Fibroblast of lung (primary cell): ENCODE measurements at regions not wholly inside any gene's neighbourhood (a gene's known extent, or its start where the extent isn't known, plus 50 kb on each side); places are given as distances from the start of the nearest gene placed in this dataset.
A peak's percentile ranks its signal among the peaks of the same experiment; 100 is the strongest.

ENCODE experiments used
- DNase-seq, 2 donors: peaks; one replicate each; pipeline versions ENCODE4 v3.0.0 to v3.0.0-alpha.2; 2010; ENCODE audit warnings: low read depth in 2 of 2
- H2AFZ ChIP-seq: 2 replicates; pipeline ENCODE4 v1.5.1; 2012; ENCODE audit warnings: low read length, control low read depth, inconsistent platforms
- H3K27ac ChIP-seq: 2 replicates; pipeline ENCODE4 v1.5.1; 2011; ENCODE audit warnings: low read length, control low read depth; ENCODE audit not compliant: insufficient read depth
- H3K27me3 ChIP-seq: 2 replicates; pipeline ENCODE4 v1.5.1; 2011; ENCODE audit warnings: mild to moderate bottlenecking, low read length; ENCODE audit not compliant: control insufficient read depth, insufficient read depth
- H3K36me3 ChIP-seq: 2 replicates; pipeline ENCODE4 v1.5.1; 2011; ENCODE audit warnings: low read length; ENCODE audit not compliant: control insufficient read depth, insufficient read depth
- H3K4me1 ChIP-seq: 2 replicates; pipeline ENCODE4 v1.5.1; 2011; ENCODE audit warnings: low read length; ENCODE audit not compliant: control insufficient read depth, insufficient read depth; ENCODE audit errors: extremely low read depth
- H3K4me2 ChIP-seq: 2 replicates; pipeline ENCODE4 v1.5.1; 2011; ENCODE audit warnings: low read length, control low read depth; ENCODE audit not compliant: insufficient read depth; ENCODE audit errors: extremely low read depth
- H3K4me3 ChIP-seq, 4 experiments: fragments of 200-600 bp in 1 of 4; sonication (generic) in 1 of 4; replicated peaks in 1 of 4; 2 replicates each; pipeline ENCODE4 v1.5.1; 2011 to 2016; ENCODE audit warnings: low read length in 4 of 4, low read depth in 3 of 4, mild to moderate bottlenecking in 3 of 4, control low read depth in 2 of 4, inconsistent platforms in 1 of 4, mixed read lengths in 1 of 4; ENCODE audit not compliant: insufficient read depth in 1 of 4; ENCODE audit errors: control extremely low read depth in 1 of 4
- H3K79me2 ChIP-seq: 2 replicates; pipeline ENCODE4 v1.5.1; 2012; ENCODE audit warnings: mild to moderate bottlenecking, low read length, inconsistent platforms; ENCODE audit not compliant: control insufficient read depth, insufficient read depth
- H3K9ac ChIP-seq: 2 replicates; pipeline ENCODE4 v1.5.1; 2011; ENCODE audit warnings: mild to moderate bottlenecking, low read length, control low read depth; ENCODE audit not compliant: insufficient read depth
- H3K9me3 ChIP-seq: 2 replicates; pipeline ENCODE4 v1.5.1; 2012; ENCODE audit warnings: low read depth, low read length; ENCODE audit not compliant: control insufficient read depth, insufficient read depth
- H4K20me1 ChIP-seq: 2 replicates; pipeline ENCODE4 v1.5.1; 2011; ENCODE audit warnings: low read length; ENCODE audit not compliant: control insufficient read depth, insufficient read depth; ENCODE audit errors: extremely low read depth
- EZH2 ChIP-seq: IDR thresholded peaks from 2 replicates; pipeline ENCODE4 v1.5.1; 2012; ENCODE audit warnings: low read length, control low read depth, mild to moderate bottlenecking; ENCODE audit errors: missing control alignments
- TF ChIP-seq, protein P1 (sequence below), 2 donors: IDR thresholded peaks in 1 of 2; conservative IDR thresholded peaks in 1 of 2; 1 replicate in 1 of 2; 2 replicates in 1 of 2; pipeline ENCODE4 v1.5.1; 2011 to 2012; ENCODE audit warnings: low read length in 2 of 2, control low read depth in 1 of 2, inconsistent platforms in 1 of 2, low read depth in 1 of 2, mild to moderate bottlenecking in 1 of 2

GRCh38 chr4:149961876-149962597, 116.2 kb upstream of the DCLK2 start:
- Histone ChIP-seq H3K9ac (no peak overlapping the region), H3K27ac (no peak overlapping the region), H3K27me3 (no peaks in the 10 kb centered on the region), H3K9me3 (no peaks in the 10 kb centered on the region), H3K4me2 (no peak overlapping the region), H3K4me3 (no peak overlapping the region), H3K79me2 (no peaks in the 10 kb centered on the region), H3K4me1 (no peaks in the 10 kb centered on the region), H4K20me1 (no peaks in the 10 kb centered on the region), H2AFZ (no peak overlapping the region), H3K36me3 (no peaks in the 10 kb centered on the region)
- DNase-seq: peak; percentile 62 to 73
- TF ChIP-seq, protein P1, sequence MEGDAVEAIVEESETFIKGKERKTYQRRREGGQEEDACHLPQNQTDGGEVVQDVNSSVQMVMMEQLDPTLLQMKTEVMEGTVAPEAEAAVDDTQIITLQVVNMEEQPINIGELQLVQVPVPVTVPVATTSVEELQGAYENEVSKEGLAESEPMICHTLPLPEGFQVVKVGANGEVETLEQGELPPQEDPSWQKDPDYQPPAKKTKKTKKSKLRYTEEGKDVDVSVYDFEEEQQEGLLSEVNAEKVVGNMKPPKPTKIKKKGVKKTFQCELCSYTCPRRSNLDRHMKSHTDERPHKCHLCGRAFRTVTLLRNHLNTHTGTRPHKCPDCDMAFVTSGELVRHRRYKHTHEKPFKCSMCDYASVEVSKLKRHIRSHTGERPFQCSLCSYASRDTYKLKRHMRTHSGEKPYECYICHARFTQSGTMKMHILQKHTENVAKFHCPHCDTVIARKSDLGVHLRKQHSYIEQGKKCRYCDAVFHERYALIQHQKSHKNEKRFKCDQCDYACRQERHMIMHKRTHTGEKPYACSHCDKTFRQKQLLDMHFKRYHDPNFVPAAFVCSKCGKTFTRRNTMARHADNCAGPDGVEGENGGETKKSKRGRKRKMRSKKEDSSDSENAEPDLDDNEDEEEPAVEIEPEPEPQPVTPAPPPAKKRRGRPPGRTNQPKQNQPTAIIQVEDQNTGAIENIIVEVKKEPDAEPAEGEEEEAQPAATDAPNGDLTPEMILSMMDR (conservative IDR thresholded peaks at IDR 0.05 in 1 of 2, IDR thresholded peaks at IDR 0.05 in 1 of 2; ENCODE audit: low read depth in 1 of 2, low read length in 2 of 2): no peak
- no peak for TF ChIP-seq EZH2

DNA sequence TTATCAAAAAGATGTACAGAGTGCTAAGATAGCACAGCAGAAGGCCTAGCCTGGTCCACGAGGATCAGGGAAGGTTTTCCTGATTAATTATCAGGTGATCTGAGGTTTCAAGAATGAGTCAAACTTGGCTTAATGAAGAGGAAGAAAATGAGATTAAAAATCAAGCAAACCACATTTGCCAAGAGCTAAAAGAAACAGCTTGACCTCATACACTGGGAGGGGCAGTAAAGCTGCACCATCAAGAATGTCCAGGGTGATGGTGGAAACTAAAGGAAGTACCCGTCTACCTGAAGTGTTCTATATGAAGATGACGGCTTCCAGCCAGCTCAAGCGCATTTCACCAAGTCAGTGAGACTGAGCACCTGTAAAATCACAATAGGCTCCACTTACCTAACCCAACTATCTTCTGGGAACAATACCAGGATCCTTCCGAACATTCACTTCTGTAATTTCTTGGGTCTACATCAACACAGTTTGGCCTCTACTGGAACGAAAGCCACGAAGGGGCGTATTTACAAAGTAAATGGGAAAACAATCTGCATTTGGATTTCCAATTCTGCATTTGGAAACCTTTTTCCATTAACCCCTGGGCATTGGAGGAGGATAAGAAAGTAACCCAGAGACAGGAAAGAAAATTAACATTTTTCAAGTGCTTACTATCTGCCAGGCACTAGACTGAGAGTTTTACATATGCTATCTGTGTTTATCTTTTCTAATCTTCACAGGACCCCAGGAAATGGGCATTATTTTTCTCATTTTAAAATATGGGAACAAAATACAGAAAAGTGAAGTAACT, 114.0 kb upstream of the DCLK2 start:
- no peak overlapping the region for H3K9ac ChIP-seq
- H3K36me3 ChIP-seq: no peaks in the 10 kb centered on the region
- DNase-seq: peak in 1 of 2 donors; percentile 20
- TF ChIP-seq, protein P1 (conservative IDR thresholded peaks at IDR 0.05 in 1 of 2, IDR thresholded peaks at IDR 0.05 in 1 of 2; ENCODE audit: low read depth in 1 of 2, low read length in 2 of 2): no peak
- TF ChIP-seq EZH2: no peak
- no peaks in the 10 kb centered on the region for H3K4me1 ChIP-seq
- no peak overlapping the region for H3K27ac ChIP-seq
- H4K20me1 ChIP-seq: no peaks in the 10 kb centered on the region
- no peak overlapping the region for H3K4me2 ChIP-seq
- H3K9me3 ChIP-seq: no peaks in the 10 kb centered on the region
- no peaks in the 10 kb centered on the region for H3K27me3 ChIP-seq
- no peaks in the 10 kb centered on the region for H3K79me2 ChIP-seq
- H3K4me3 ChIP-seq: no peak overlapping the region
- H2AFZ ChIP-seq: no peak overlapping the region

GRCh38 chr4:149965206-149965605, 113.0 kb upstream of the DCLK2 start:
- H3K4me3 ChIP-seq: no peak overlapping the region
- no peak overlapping the region for H3K9ac ChIP-seq
- no peak overlapping the region for H3K27ac ChIP-seq
- no peaks in the 10 kb centered on the region for H4K20me1 ChIP-seq
- TF ChIP-seq, protein P1 (conservative IDR thresholded peaks at IDR 0.05 in 1 of 2, IDR thresholded peaks at IDR 0.05 in 1 of 2; ENCODE audit: low read depth in 1 of 2, low read length in 2 of 2): no peak
- no peak for TF ChIP-seq EZH2
- H3K79me2 ChIP-seq: no peaks in the 10 kb centered on the region
- H2AFZ ChIP-seq: no peak overlapping the region
- no peaks in the 10 kb centered on the region for H3K36me3 ChIP-seq
- H3K27me3 ChIP-seq: no peaks in the 10 kb centered on the region
- no peaks in the 10 kb centered on the region for H3K9me3 ChIP-seq
- DNase-seq: peak in 1 of 2 donors; percentile 18
- H3K4me1 ChIP-seq: no peaks in the 10 kb centered on the region
- no peak overlapping the region for H3K4me2 ChIP-seq
